ENCODE measurements at regions not wholly inside any gene's neighbourhood (a gene's known extent, or its start where the extent isn't known, plus 50 kb on each side); places are given as distances from the start of the nearest gene placed in this dataset.

- Histone ChIP-seq H3K36me3 (replicated peaks in 1 of 2; ENCODE audit: control insufficient read depth in 1 of 2, insufficient read depth in 2 of 2, low read length in 2 of 2) (no peaks in the 10 kb centered on the region), H3K4me3 (replicated peaks in 1 of 3; ENCODE audit: low read depth in 2 of 3, low read length in 3 of 3) (no peak overlapping the region), H3K9ac (ENCODE audit: insufficient read depth, low read length, poor library complexity, severe bottlenecking) (no peak overlapping the region), H3K79me2 (ENCODE audit: insufficient read depth, low read length) (no peaks in the 10 kb centered on the region), H4K20me1 (ENCODE audit: insufficient read depth, low read length) (no peaks in the 10 kb centered on the region), H3K4me1 (ENCODE audit: control insufficient read depth in 1 of 2, insufficient read depth in 2 of 2, low read length in 2 of 2) (peaks cover 11 to 18% of the 10 kb centered on the region in 2 donors), H3K9me3 (replicated peaks in 1 of 2; ENCODE audit: control insufficient read depth in 1 of 2, insufficient read depth in 1 of 2, low read length in 2 of 2) (no peaks in the 10 kb centered on the region), H3K27ac (ENCODE audit: low read depth in 1 of 2, low read length in 2 of 2) (no peak overlapping the region), H3K4me2 (replicated peaks; ENCODE audit: extremely low read depth, low read length, poor library complexity, severe bottlenecking) (no peak overlapping the region), H3K27me3 (ENCODE audit: control insufficient read depth in 2 of 2, insufficient read depth in 2 of 2, low read length in 2 of 2) (no peaks in the 10 kb centered on the region), H2AFZ (ENCODE audit: insufficient read depth, low read depth, low read length, poor library complexity, severe bottlenecking) (no peak overlapping the region)
- Mint-ChIP-seq H3K27ac (no peak overlapping the region), H3K4me3 (no peak overlapping the region), H3K4me1 (peaks cover 24% of the 10 kb centered on the region), H3K9me3 (no peaks in the 10 kb centered on the region), H3K36me3 (no peaks in the 10 kb centered on the region), H3K27me3 (ENCODE audit: low read depth in 3 of 3) (no peaks in the 10 kb centered on the region)
- TF ChIP-seq CTCF (IDR thresholded peaks at IDR 0.05): no peak
- intact Hi-C loops (cut with micrococcal nuclease): no loop called here
- WGBS (ENCODE audit: insufficient coverage): 100% methylated on average over 1 of the region's 7 CpGs
- no peak for DNase-seq
These were observed 108.2 kb upstream of the KLF4 start for GRCh38 chr9:107597743-107598217.

- intact Hi-C loops (cut with micrococcal nuclease): no loop called here
- 80% methylated on average over 1 of the region's 3 CpGs for WGBS (ENCODE audit: insufficient coverage)
- H3K9me3 Mint-ChIP-seq: no peaks in the 10 kb centered on the region
These were observed 105.5 kb upstream of the KLF4 start for GRCh38 chr9:107594908-107595530.

More at GRCh38 chr9:107594908-107595530, 105.5 kb upstream of the KLF4 start:
- Histone ChIP-seq H3K9me3 (replicated peaks in 1 of 2; ENCODE audit: control insufficient read depth in 1 of 2, insufficient read depth in 1 of 2, low read length in 2 of 2) (no peaks in the 10 kb centered on the region), H2AFZ (ENCODE audit: insufficient read depth, low read depth, low read length, poor library complexity, severe bottlenecking) (no peak overlapping the region), H4K20me1 (ENCODE audit: insufficient read depth, low read length) (no peaks in the 10 kb centered on the region), H3K79me2 (ENCODE audit: insufficient read depth, low read length) (no peaks in the 10 kb centered on the region), H3K36me3 (replicated peaks in 1 of 2; ENCODE audit: control insufficient read depth in 1 of 2, insufficient read depth in 2 of 2, low read length in 2 of 2) (no peaks in the 10 kb centered on the region), H3K4me3 (replicated peaks in 1 of 3; ENCODE audit: low read depth in 2 of 3, low read length in 3 of 3) (no peak overlapping the region), H3K9ac (ENCODE audit: insufficient read depth, low read length, poor library complexity, severe bottlenecking) (no peak overlapping the region), H3K4me1 (ENCODE audit: control insufficient read depth in 1 of 2, insufficient read depth in 2 of 2, low read length in 2 of 2) (peaks cover 11 to 18% of the 10 kb centered on the region in 2 donors), H3K27me3 (ENCODE audit: control insufficient read depth in 2 of 2, insufficient read depth in 2 of 2, low read length in 2 of 2) (no peaks in the 10 kb centered on the region), H3K4me2 (replicated peaks; ENCODE audit: extremely low read depth, low read length, poor library complexity, severe bottlenecking) (no peak overlapping the region), H3K27ac (ENCODE audit: low read depth in 1 of 2, low read length in 2 of 2) (no peak overlapping the region)
- TF ChIP-seq CTCF (IDR thresholded peaks at IDR 0.05): no peak
- peak; percentile 25 to 54 (median 32) for DNase-seq
- peak overlapping the region in 2 of 7 donors; percentile 3 to 53 for H3K27ac Mint-ChIP-seq
- H3K4me1 Mint-ChIP-seq: peaks cover 24% of the 10 kb centered on the region
- no peaks in the 10 kb centered on the region for H3K27me3 Mint-ChIP-seq (ENCODE audit: low read depth in 3 of 3)
- no peak overlapping the region for H3K4me3 Mint-ChIP-seq
- H3K36me3 Mint-ChIP-seq: no peaks in the 10 kb centered on the region

All from CD14-positive monocyte (primary cell).